GM19397 (cell line): ENCODE measurements at regions not wholly inside any gene's neighbourhood (a gene's known extent, or its start where the extent isn't known, plus 50 kb on each side); places are given as distances from the start of the nearest gene placed in this dataset.
"Not testable (repeated sequence)": the region's sequence is repeated elsewhere in the genome, so short reads cannot be mapped to it uniquely, and the experiment has no call there.

ENCODE experiments used
- ATAC-seq: cut with Tn5 transposase; IDR thresholded peaks from one replicate; pipeline ENCODE4 v1.9.1; 2021; ENCODE audit warnings: mild to moderate bottlenecking, moderate library complexity; ENCODE audit not compliant: unreplicated experiment

- ATAC-seq, result no peak
Measured at GRCh38 chr2:7867867-7868266, 814.0 kb upstream of the ID2 start.

GRCh38 chr2:7868836-7869235, 813.0 kb upstream of the ID2 start:
- ATAC-seq, result no peak

GRCh38 chr2:7876445-7876844, 805.4 kb upstream of the ID2 start:
- not testable (repeated sequence) for ATAC-seq

GRCh38 chr2:7878266-7878665, 803.6 kb upstream of the ID2 start:
- ATAC-seq, result not testable (repeated sequence)

- no peak for ATAC-seq
Measured at GRCh38 chr2:7878786-7879482, 802.9 kb upstream of the ID2 start.

GRCh38 chr2:7879483-7879835, 802.4 kb upstream of the ID2 start:
- ATAC-seq, result no peak

GRCh38 chr2:7880126-7880525, 801.7 kb upstream of the ID2 start:
- no peak for ATAC-seq

- ATAC-seq, result no peak
Measured at GRCh38 chr2:7880566-7880965, 801.3 kb upstream of the ID2 start.

GRCh38 chr2:7881063-7881462, 800.8 kb upstream of the ID2 start:
- no peak for ATAC-seq

GRCh38 chr2:7881466-7881865, 800.4 kb upstream of the ID2 start:
- no peak for ATAC-seq

GRCh38 chr2:7882296-7882695, 799.6 kb upstream of the ID2 start:
- no peak for ATAC-seq

GRCh38 chr2:7884338-7884737, 797.5 kb upstream of the ID2 start:
- ATAC-seq, result no peak

- no peak for ATAC-seq
Measured at GRCh38 chr2:7886666-7887065, 795.2 kb upstream of the ID2 start.

GRCh38 chr2:7887441-7887840, 794.4 kb upstream of the ID2 start:
- ATAC-seq, result no peak

GRCh38 chr2:7888876-7889275, 793.0 kb upstream of the ID2 start:
- ATAC-seq, result no peak

GRCh38 chr2:7891312-7891711, 790.5 kb upstream of the ID2 start:
- no peak for ATAC-seq

- ATAC-seq, result no peak
Measured at GRCh38 chr2:7895289-7895688, 786.6 kb upstream of the ID2 start.

GRCh38 chr2:7896940-7897487, 784.8 kb upstream of the ID2 start:
- ATAC-seq, result no peak

GRCh38 chr2:7899241-7899640, 782.6 kb upstream of the ID2 start:
- no peak for ATAC-seq

- no peak for ATAC-seq
Measured at GRCh38 chr2:7899923-7900322, 781.9 kb upstream of the ID2 start.

- ATAC-seq, result no peak
Measured at GRCh38 chr2:7900593-7900992, 781.3 kb upstream of the ID2 start.

GRCh38 chr2:7902251-7902765, 779.5 kb upstream of the ID2 start:
- ATAC-seq, result no peak

GRCh38 chr2:7904319-7904718, 777.5 kb upstream of the ID2 start:
- no peak for ATAC-seq
